OCI-LY3 (cell line): ENCODE measurements at regions not wholly inside any gene's neighbourhood (a gene's known extent, or its start where the extent isn't known, plus 50 kb on each side); places are given as distances from the start of the nearest gene placed in this dataset.

Experiments used
- CTCF ChIP-seq: fragments of 200-600, 300-600 bp; sonication (generic); IDR thresholded peaks from 2 replicates; pipeline ENCODE4 v1.5.1; 2014; ENCODE audit warnings: antibody characterized with exemption, low read length, low read depth
- EZH2phosphoT487 ChIP-seq: fragments of 200-600 bp; shearing (Covaris generic); IDR thresholded peaks from 2 replicates; pipeline ENCODE4 v1.6.1; 2018; ENCODE audit warnings: antibody characterized with exemption, mixed run types, low read depth

GRCh38 chr3:44018926-44019325 is 222.8 kb upstream of the TOPAZ1 start:
- TF ChIP-seq CTCF (no peak), EZH2phosphoT487 (no peak)
